ENCODE measurements at regions not wholly inside any gene's neighbourhood (a gene's known extent, or its start where the extent isn't known, plus 50 kb on each side); places are given as distances from the start of the nearest gene placed in this dataset.
A peak's percentile ranks its signal among the peaks of the same experiment; 100 is the strongest.

- no peaks in the 10 kb centered on the region for H3K9me3 ChIP-seq (ENCODE audit: control insufficient read depth, low read length)
- no peaks in the 10 kb centered on the region for H3K36me3 ChIP-seq (ENCODE audit: control insufficient read depth, insufficient read depth, low read length)
- no peak overlapping the region for H3K4me3 ChIP-seq (ENCODE audit: low read depth, low read length)
- no peaks in the 10 kb centered on the region for H3K79me2 ChIP-seq
- H3K27ac ChIP-seq = no peak overlapping the region
- H2AFZ ChIP-seq = no peak overlapping the region
- TF ChIP-seq CTCF (IDR thresholded peaks at IDR 0.05) = no peak
- H3K27me3 ChIP-seq (ENCODE audit: control insufficient read depth, insufficient read depth, low read length) = no peaks in the 10 kb centered on the region
- no peaks in the 10 kb centered on the region for H3K4me1 ChIP-seq
- no peak overlapping the region for H3K9ac ChIP-seq
- H3K4me2 ChIP-seq (ENCODE audit: low read length) = no peak overlapping the region
Measured at GRCh38 chr18:64410685-64411084, 261.8 kb upstream of the LINC00305 start.

- Histone ChIP-seq H2AFZ (no peak overlapping the region), H3K79me2 (no peaks in the 10 kb centered on the region), H3K4me3 (ENCODE audit: low read depth, low read length) (no peak overlapping the region), H3K9ac (no peak overlapping the region), H3K27me3 (ENCODE audit: control insufficient read depth, insufficient read depth, low read length) (no peaks in the 10 kb centered on the region), H3K36me3 (ENCODE audit: control insufficient read depth, insufficient read depth, low read length) (no peaks in the 10 kb centered on the region), H3K27ac (no peak overlapping the region), H3K9me3 (ENCODE audit: control insufficient read depth, low read length) (no peaks in the 10 kb centered on the region), H3K4me2 (ENCODE audit: low read length) (no peak overlapping the region), H3K4me1 (no peaks in the 10 kb centered on the region)
- TF ChIP-seq CTCF (IDR thresholded peaks at IDR 0.05) = peak; percentile 46
Measured at GRCh38 chr18:64409511-64409910, 260.6 kb upstream of the LINC00305 start.

- H3K27me3 ChIP-seq (ENCODE audit: control insufficient read depth, insufficient read depth, low read length) = no peaks in the 10 kb centered on the region
- H3K36me3 ChIP-seq (ENCODE audit: control insufficient read depth, insufficient read depth, low read length) = no peaks in the 10 kb centered on the region
- no peak overlapping the region for H3K27ac ChIP-seq
- H3K9ac ChIP-seq = no peak overlapping the region
- no peak overlapping the region for H3K4me3 ChIP-seq (ENCODE audit: low read depth, low read length)
- H2AFZ ChIP-seq = no peak overlapping the region
- H3K9me3 ChIP-seq (ENCODE audit: control insufficient read depth, low read length) = no peaks in the 10 kb centered on the region
- TF ChIP-seq CTCF (IDR thresholded peaks at IDR 0.05) = no peak
- H3K4me1 ChIP-seq = no peaks in the 10 kb centered on the region
- no peak overlapping the region for H3K4me2 ChIP-seq (ENCODE audit: low read length)
- H3K79me2 ChIP-seq = no peaks in the 10 kb centered on the region
Measured at GRCh38 chr18:64407606-64408005, 258.7 kb upstream of the LINC00305 start.

- H3K4me3 ChIP-seq (ENCODE audit: low read depth, low read length) = no peak overlapping the region
- no peaks in the 10 kb centered on the region for H3K36me3 ChIP-seq (ENCODE audit: control insufficient read depth, insufficient read depth, low read length)
- H2AFZ ChIP-seq = no peak overlapping the region
- no peak overlapping the region for H3K27ac ChIP-seq
- H3K27me3 ChIP-seq (ENCODE audit: control insufficient read depth, insufficient read depth, low read length) = no peaks in the 10 kb centered on the region
- no peaks in the 10 kb centered on the region for H3K79me2 ChIP-seq
- no peak for TF ChIP-seq CTCF (IDR thresholded peaks at IDR 0.05)
- no peaks in the 10 kb centered on the region for H3K4me1 ChIP-seq
- H3K9me3 ChIP-seq (ENCODE audit: control insufficient read depth, low read length) = no peaks in the 10 kb centered on the region
- H3K4me2 ChIP-seq (ENCODE audit: low read length) = no peak overlapping the region
- no peak overlapping the region for H3K9ac ChIP-seq
Measured at GRCh38 chr18:64405161-64405560, 256.3 kb upstream of the LINC00305 start.

DNA sequence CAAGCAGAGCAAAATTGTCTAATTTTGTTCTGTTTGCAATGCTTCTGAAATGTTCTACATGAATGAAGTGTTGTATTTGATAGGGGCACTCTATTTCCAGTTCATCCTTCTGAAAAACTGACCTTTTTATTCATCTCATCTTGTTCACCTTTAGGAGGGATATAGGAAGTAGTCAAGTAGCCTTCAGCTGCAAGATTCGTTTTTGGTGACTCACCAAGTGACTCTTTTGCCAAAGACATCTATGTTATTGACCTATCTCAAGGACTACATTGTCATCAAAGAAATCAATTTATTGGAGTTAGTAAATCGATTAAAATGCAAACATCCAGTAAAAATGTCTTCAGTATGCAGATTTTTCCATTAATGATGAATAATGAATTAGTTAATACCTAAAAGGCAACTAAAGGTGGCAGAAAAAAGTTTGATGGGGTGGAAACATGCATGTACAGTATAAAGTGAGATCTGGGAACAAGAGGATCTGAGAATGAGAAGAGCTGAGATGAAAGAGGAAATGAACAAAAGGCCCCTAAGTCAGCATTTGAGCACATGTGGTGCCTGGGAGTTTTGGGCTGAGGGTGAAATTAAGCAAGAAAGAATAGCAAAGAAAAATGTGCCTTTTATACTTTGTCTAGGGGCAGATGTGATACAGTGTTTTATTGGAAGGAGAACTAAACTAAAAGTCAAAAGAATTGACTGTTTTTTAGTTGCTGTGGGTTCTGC lies 255.1 kb upstream of the LINC00305 start:
- Histone ChIP-seq H3K79me2 (no peaks in the 10 kb centered on the region), H3K4me2 (ENCODE audit: low read length) (no peak overlapping the region), H2AFZ (no peak overlapping the region), H3K9ac (no peak overlapping the region), H3K27me3 (ENCODE audit: control insufficient read depth, insufficient read depth, low read length) (no peaks in the 10 kb centered on the region), H3K4me3 (ENCODE audit: low read depth, low read length) (no peak overlapping the region), H3K27ac (no peak overlapping the region), H3K4me1 (no peaks in the 10 kb centered on the region), H3K36me3 (ENCODE audit: control insufficient read depth, insufficient read depth, low read length) (no peaks in the 10 kb centered on the region), H3K9me3 (ENCODE audit: control insufficient read depth, low read length) (no peaks in the 10 kb centered on the region)
- no peak for TF ChIP-seq CTCF (IDR thresholded peaks at IDR 0.05)
